ENCODE measurements at regions not wholly inside any gene's neighbourhood (a gene's known extent, or its start where the extent isn't known, plus 50 kb on each side); places are given as distances from the start of the nearest gene placed in this dataset.
"Not testable (repeated sequence)": the region's sequence is repeated elsewhere in the genome, so short reads cannot be mapped to it uniquely, and the experiment has no call there.

- DNase-seq (ENCODE audit: low spot score) = no peak
Observed at GRCh38 chr17:54191261-54191660, 368.5 kb downstream of the KIF2B start.

GRCh38 chr17:54194268-54194667 lies 371.5 kb downstream of the KIF2B start:
- DNase-seq (ENCODE audit: low spot score) = no peak

GRCh38 chr17:54196751-54197150 lies 374.0 kb downstream of the KIF2B start:
- no peak for DNase-seq (ENCODE audit: low spot score)

- not testable (repeated sequence) for DNase-seq (ENCODE audit: low spot score)
Observed at GRCh38 chr17:54201380-54201779, 378.7 kb downstream of the KIF2B start.

- no peak for DNase-seq (ENCODE audit: low spot score)
Observed at GRCh38 chr17:54220829-54221228, 398.1 kb downstream of the KIF2B start.

- no peak for DNase-seq (ENCODE audit: low spot score)
Observed at GRCh38 chr17:54221499-54221898, 398.8 kb downstream of the KIF2B start.

GRCh38 chr17:54235571-54235970 lies 412.8 kb downstream of the KIF2B start:
- DNase-seq (ENCODE audit: low spot score) = no peak

- no peak for DNase-seq (ENCODE audit: low spot score)
Observed at GRCh38 chr17:54237911-54238515, 415.3 kb downstream of the KIF2B start.

GRCh38 chr17:54239291-54239690 lies 416.6 kb downstream of the KIF2B start:
- no peak for DNase-seq (ENCODE audit: low spot score)

GRCh38 chr17:54255696-54256095 lies 433.0 kb downstream of the KIF2B start:
- DNase-seq (ENCODE audit: low spot score) = no peak

GRCh38 chr17:54256401-54256929 lies 433.7 kb downstream of the KIF2B start:
- no peak for DNase-seq (ENCODE audit: low spot score)

GRCh38 chr17:54257440-54257839 lies 434.7 kb downstream of the KIF2B start:
- DNase-seq (ENCODE audit: low spot score) = no peak

- no peak for DNase-seq (ENCODE audit: low spot score)
Observed at GRCh38 chr17:54259476-54259875, 436.7 kb downstream of the KIF2B start.

- DNase-seq (ENCODE audit: low spot score) = no peak
Observed at GRCh38 chr17:54261465-54261864, 438.7 kb downstream of the KIF2B start.

- no peak for DNase-seq (ENCODE audit: low spot score)
Observed at GRCh38 chr17:54269881-54270280, 447.2 kb downstream of the KIF2B start.

- no peak for DNase-seq (ENCODE audit: low spot score)
Observed at GRCh38 chr17:54270499-54270898, 447.8 kb downstream of the KIF2B start.

GRCh38 chr17:54277868-54278267 lies 455.1 kb downstream of the KIF2B start:
- no peak for DNase-seq (ENCODE audit: low spot score)

- no peak for DNase-seq (ENCODE audit: low spot score)
Observed at GRCh38 chr17:54280741-54281140, 458.0 kb downstream of the KIF2B start.

- no peak for DNase-seq (ENCODE audit: low spot score)
Observed at GRCh38 chr17:54282886-54283285, 460.2 kb downstream of the KIF2B start.

GRCh38 chr17:54307351-54307750 lies 484.6 kb downstream of the KIF2B start:
- DNase-seq (ENCODE audit: low spot score) = no peak

GRCh38 chr17:54324813-54325212 lies 502.1 kb downstream of the KIF2B start:
- no peak for DNase-seq (ENCODE audit: low spot score)

- no peak for DNase-seq (ENCODE audit: low spot score)
Observed at GRCh38 chr17:54339731-54340130, 517.0 kb downstream of the KIF2B start.

GRCh38 chr17:54347495-54347894 lies 524.8 kb downstream of the KIF2B start:
- no peak for DNase-seq (ENCODE audit: low spot score)

- no peak for DNase-seq (ENCODE audit: low spot score)
Observed at GRCh38 chr17:54348234-54348633, 525.5 kb downstream of the KIF2B start.

Data from mucosa of gallbladder (tissue), 1 donor.